HepG2 (cell line): ENCODE measurements at regions not wholly inside any gene's neighbourhood (a gene's known extent, or its start where the extent isn't known, plus 50 kb on each side); places are given as distances from the start of the nearest gene placed in this dataset.

ENCODE experiments used
- ATAC-seq: fragments of 200-7000 bp; cut with Tn5 transposase; 3 replicates; pipeline ENCODE4 v1.9.1; 2020; ENCODE audit warnings: mild to moderate bottlenecking, moderate library complexity
- BruUV-seq: library from RNA; stranded (reverse); fragments of 400-500 nt; replicated peaks from 2 replicates; lab custom pipeline; 2021; lab: Mats Ljungman, UMichigan
- CTCF ChIA-PET: fragments of 300-600 bp; formaldehyde crosslinking; extraction: SDS; loops from one replicate; lab custom pipeline; 2021; ENCODE audit warnings: low total read pairs, inconsistent platforms, low intra/inter-chr PET ratio; lab: Yijun Ruan, JAX
- POLR2A ChIA-PET: fragments of 350-600 bp; sonication (Branson Sonifier 250); formaldehyde crosslinking; loops from one replicate; lab custom pipeline; 2020; ENCODE audit warnings: antibody characterized with exemption, inconsistent platforms; lab: Yijun Ruan, JAX
- DNase-seq: peaks from one replicate; pipeline ENCODE4 v3.0.0-alpha.2; 2015; ENCODE audit warnings: low spot score
- FAIRE-seq: peaks from 3 replicates; lab custom pipeline; 2011; peaks lifted over from hg19 to GRCh38; lab: Jason Lieb, UNC
- H2AFZ ChIP-seq: one replicate; pipeline ENCODE4 v1.6.1; 2011; ENCODE audit warnings: low read length, inconsistent platforms
- H3K27ac ChIP-seq: fragments of 300-600 bp; 3 replicates; pipeline ENCODE4 v1.8.0; 2011; ENCODE audit warnings: mixed run types, mild to moderate bottlenecking, mixed read lengths, low read length, inconsistent platforms; ENCODE audit not compliant: insufficient read depth; ENCODE audit errors: extremely low read length
- H3K27me3 ChIP-seq, 2 experiments: fragments of 200-600 bp in 1 of 2; 2 replicates in 1 of 2; 3 replicates in 1 of 2; pipeline versions ENCODE4 v1.6.0 to v1.8.0; 2011; ENCODE audit warnings: low read length in 2 of 2, mild to moderate bottlenecking in 2 of 2, moderate library complexity in 2 of 2, inconsistent platforms in 1 of 2; ENCODE audit not compliant: insufficient read depth in 2 of 2, control insufficient read depth in 1 of 2
- H3K36me3 ChIP-seq, 2 experiments: fragments of 200-600 bp in 1 of 2; replicated peaks in 1 of 2; 2 replicates in 1 of 2; 3 replicates in 1 of 2; pipeline versions ENCODE4 v1.5.1 to v1.8.0; 2011; ENCODE audit warnings: low read length in 2 of 2, inconsistent platforms in 1 of 2; ENCODE audit not compliant: insufficient read depth in 2 of 2, control insufficient read depth in 1 of 2
- H3K4me1 ChIP-seq: 2 replicates; pipeline ENCODE4 v1.5.1; 2012; ENCODE audit warnings: low read length, inconsistent platforms; ENCODE audit not compliant: insufficient read depth
- H3K4me2 ChIP-seq: 2 replicates; pipeline ENCODE4 v1.6.0; 2011; ENCODE audit warnings: low read depth, low read length, inconsistent platforms
- H3K4me3 ChIP-seq, 3 experiments: fragments of 200-600 bp in 1 of 3; sonication (generic), shearing (Covaris generic) in 1 of 3; replicated peaks in 1 of 3; 2 replicates each; pipeline ENCODE4 v1.5.1; 2011 to 2016; ENCODE audit warnings: low read length in 3 of 3, inconsistent platforms in 2 of 3, low read depth in 2 of 3, mild to moderate bottlenecking in 2 of 3, control low read depth in 1 of 3, mixed read lengths in 1 of 3; ENCODE audit not compliant: insufficient read depth in 1 of 3
- H3K79me2 ChIP-seq: one replicate; pipeline ENCODE4 v1.6.1; 2011; ENCODE audit warnings: low read length, inconsistent platforms; ENCODE audit not compliant: insufficient read depth
- H3K9ac ChIP-seq: 2 replicates; pipeline ENCODE4 v1.6.0; 2011; ENCODE audit warnings: mild to moderate bottlenecking, low read depth, low read length, inconsistent platforms; ENCODE audit not compliant: insufficient read depth
- H3K9me3 ChIP-seq: 2 replicates; pipeline ENCODE4 v1.5.1; 2012; ENCODE audit warnings: mild to moderate bottlenecking, low read length
- H4K20me1 ChIP-seq: 2 replicates; pipeline ENCODE4 v1.6.0; 2011; ENCODE audit warnings: inconsistent platforms, mild to moderate bottlenecking, low read length, moderate library complexity; ENCODE audit not compliant: insufficient read depth
- ADNP ChIP-seq: sonication (generic); formaldehyde crosslinking; IDR thresholded peaks from 2 replicates; pipeline ENCODE4 v1.4.0; 2020; ENCODE audit warnings: missing genetic modification reagents
- CAMTA2 ChIP-seq: sonication (generic); formaldehyde crosslinking; IDR thresholded peaks from 2 replicates; pipeline ENCODE4 v1.4.0; 2020; ENCODE audit warnings: mild to moderate bottlenecking, missing genetic modification reagents, borderline replicate concordance
- HES4 ChIP-seq: sonication (generic); formaldehyde crosslinking; IDR thresholded peaks from 2 replicates; pipeline ENCODE4 v1.9.0; 2021; ENCODE audit warnings: mild to moderate bottlenecking, missing genetic modification reagents, borderline replicate concordance
- MTF2 ChIP-seq: sonication (generic); formaldehyde crosslinking; IDR thresholded peaks from 2 replicates; pipeline ENCODE4 v1.5.0; 2020; ENCODE audit warnings: missing genetic modification reagents, borderline replicate concordance
- SMAD3 ChIP-seq: sonication (generic); formaldehyde crosslinking; IDR thresholded peaks from 2 replicates; pipeline ENCODE4 v1.4.0; 2020; ENCODE audit warnings: missing genetic modification reagents
- SP2 ChIP-seq: sonication (generic); formaldehyde crosslinking; IDR thresholded peaks from 2 replicates; pipeline ENCODE4 v1.5.1; 2020; ENCODE audit warnings: mild to moderate bottlenecking, missing genetic modification reagents
- WGBS: methylation state at CpG from one replicate; pipeline ENCODE4 v1.1.6; 2017; ENCODE audit warnings: low lambda C conversion rate; 5-methylcytosine and 5-hydroxymethylcytosine counted together
- in situ Hi-C: cut with HindIII; loops from 2 replicates; pipeline ENCODE4 v1.10.0; 2017; ENCODE audit warnings: low pct_unique_long_range_greater_than_20kb; ENCODE audit not compliant: extremely low pct_ligation_motif_present
- intact Hi-C: fragments of 100-400 bp; cut with micrococcal nuclease; formaldehyde crosslinking; loops from one replicate; pipeline ENCODE4 v1.10.0; 2022; ENCODE audit not compliant: unreplicated experiment
- TF ChIP-seq, protein P1 (sequence below): sonication (generic); formaldehyde crosslinking; IDR thresholded peaks from 2 replicates; pipeline ENCODE4 v1.4.0; 2020; ENCODE audit warnings: missing genetic modification reagents, mild to moderate bottlenecking, borderline replicate concordance

GRCh38 chr3:110734524-110734923 lies 337.1 kb upstream of the NECTIN3 start:
- no peak overlapping the region for H3K27ac ChIP-seq
- H3K4me2 ChIP-seq: no peak overlapping the region
- no peaks in the 10 kb centered on the region for H4K20me1 ChIP-seq
- H3K4me1 ChIP-seq: peaks cover 10% of the 10 kb centered on the region; the same call in 1 of the 2 replicates
- no peak overlapping the region for H2AFZ ChIP-seq
- H3K4me3 ChIP-seq: no peak overlapping the region
- FAIRE-seq (no peak), DNase-seq (no peak), ATAC-seq (no peak)
- H3K79me2 ChIP-seq: no peaks in the 10 kb centered on the region
- H3K36me3 ChIP-seq: no peaks in the 10 kb centered on the region
- 0% methylated on average over 5 of the region's 5 CpGs for WGBS
- no peaks in the 10 kb centered on the region for H3K9me3 ChIP-seq
- POLR2A ChIA-PET: no interaction called here
- BruUV-seq: no TSS peak
- intact Hi-C loops (no loop called here), in situ Hi-C loops (no loop called here)
- 0 out of 5 replicates have a peak, but pooled peaks cover 0 to 5% of the 10 kb centered on the region in 2 experiments for H3K27me3 ChIP-seq
- H3K9ac ChIP-seq: no peak overlapping the region
- CTCF ChIA-PET: no interaction called here
- TF ChIP-seq SMAD3 (CRISPR knock-in tag): no peak
- TF ChIP-seq HES4 (CRISPR knock-in tag): no peak

DNA sequence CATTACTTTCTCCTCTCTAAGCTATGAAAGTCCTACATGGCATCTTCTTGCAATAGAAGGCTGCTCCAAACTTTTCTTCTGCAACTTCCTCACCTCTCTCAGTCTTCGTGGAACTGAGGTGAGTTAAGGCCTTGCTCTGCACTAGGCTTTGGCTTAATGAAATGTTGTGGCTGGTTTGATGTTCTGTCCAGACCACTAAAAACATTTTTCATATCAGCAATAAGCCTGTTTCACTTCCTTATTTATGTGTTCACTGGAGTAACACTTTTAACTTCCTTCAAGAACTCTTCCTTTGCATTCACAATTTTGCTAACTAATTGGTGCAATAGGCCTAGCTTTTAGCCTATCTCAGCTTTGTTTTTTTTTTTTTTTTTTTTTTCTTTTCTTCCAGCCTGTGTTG lies 335.3 kb upstream of the NECTIN3 start:
- no peak for TF ChIP-seq SP2 (CRISPR knock-in tag)
- no peak for TF ChIP-seq CAMTA2 (CRISPR knock-in tag)
- TF ChIP-seq, protein P1, sequence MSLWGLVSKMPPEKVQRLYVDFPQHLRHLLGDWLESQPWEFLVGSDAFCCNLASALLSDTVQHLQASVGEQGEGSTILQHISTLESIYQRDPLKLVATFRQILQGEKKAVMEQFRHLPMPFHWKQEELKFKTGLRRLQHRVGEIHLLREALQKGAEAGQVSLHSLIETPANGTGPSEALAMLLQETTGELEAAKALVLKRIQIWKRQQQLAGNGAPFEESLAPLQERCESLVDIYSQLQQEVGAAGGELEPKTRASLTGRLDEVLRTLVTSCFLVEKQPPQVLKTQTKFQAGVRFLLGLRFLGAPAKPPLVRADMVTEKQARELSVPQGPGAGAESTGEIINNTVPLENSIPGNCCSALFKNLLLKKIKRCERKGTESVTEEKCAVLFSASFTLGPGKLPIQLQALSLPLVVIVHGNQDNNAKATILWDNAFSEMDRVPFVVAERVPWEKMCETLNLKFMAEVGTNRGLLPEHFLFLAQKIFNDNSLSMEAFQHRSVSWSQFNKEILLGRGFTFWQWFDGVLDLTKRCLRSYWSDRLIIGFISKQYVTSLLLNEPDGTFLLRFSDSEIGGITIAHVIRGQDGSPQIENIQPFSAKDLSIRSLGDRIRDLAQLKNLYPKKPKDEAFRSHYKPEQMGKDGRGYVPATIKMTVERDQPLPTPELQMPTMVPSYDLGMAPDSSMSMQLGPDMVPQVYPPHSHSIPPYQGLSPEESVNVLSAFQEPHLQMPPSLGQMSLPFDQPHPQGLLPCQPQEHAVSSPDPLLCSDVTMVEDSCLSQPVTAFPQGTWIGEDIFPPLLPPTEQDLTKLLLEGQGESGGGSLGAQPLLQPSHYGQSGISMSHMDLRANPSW (CRISPR knock-in tag): no peak
- no peak for TF ChIP-seq ADNP (CRISPR knock-in tag)
- TF ChIP-seq MTF2: no peak
- Histone ChIP-seq H3K4me2 (no peak overlapping the region), H3K9me3 (no peaks in the 10 kb centered on the region), H3K9ac (no peak overlapping the region), H3K27me3 (peaks cover 0 to 14% of the 10 kb centered on the region in 2 experiments; a peak in 2 of 5 replicates), H2AFZ (no peak overlapping the region), H3K36me3 (no peaks in the 10 kb centered on the region), H3K79me2 (no peaks in the 10 kb centered on the region), H3K27ac (no peak overlapping the region), H3K4me3 (no peak overlapping the region), H3K4me1 (peaks cover 2% of the 10 kb centered on the region; the same call in 1 of the 2 replicates), H4K20me1 (no peaks in the 10 kb centered on the region)
- in situ Hi-C loops (no loop called here), intact Hi-C loops (no loop called here)
- ChIA-PET POLR2A (no interaction called here), CTCF (no interaction called here)
- WGBS: 69% methylated on average over 1 of the region's 1 CpG
- BruUV-seq: no TSS peak
- ATAC-seq (no peak), FAIRE-seq (no peak), DNase-seq (no peak)
